ENCODE measurements at regions not wholly inside any gene's neighbourhood (a gene's known extent, or its start where the extent isn't known, plus 50 kb on each side); places are given as distances from the start of the nearest gene placed in this dataset.

DNA sequence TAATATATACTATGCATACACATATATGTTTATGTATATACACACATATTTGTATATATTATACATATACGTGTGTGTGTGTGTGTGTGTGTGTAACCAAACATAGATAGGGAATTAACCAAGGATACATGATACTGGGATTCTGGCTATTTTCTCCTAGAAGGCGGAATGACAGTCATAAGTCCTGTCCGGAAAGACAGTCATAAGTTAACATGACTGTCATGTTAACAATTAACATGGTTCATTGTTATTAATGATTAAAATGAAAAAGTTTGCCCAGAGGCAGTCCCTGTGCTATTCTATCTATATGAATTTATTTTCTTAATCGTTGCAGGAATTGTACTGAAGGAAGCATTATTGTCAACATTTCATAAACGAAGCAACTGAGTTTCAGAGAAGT lies 450.7 kb upstream of the NXPH2 start:
- TF ChIP-seq, protein P1, sequence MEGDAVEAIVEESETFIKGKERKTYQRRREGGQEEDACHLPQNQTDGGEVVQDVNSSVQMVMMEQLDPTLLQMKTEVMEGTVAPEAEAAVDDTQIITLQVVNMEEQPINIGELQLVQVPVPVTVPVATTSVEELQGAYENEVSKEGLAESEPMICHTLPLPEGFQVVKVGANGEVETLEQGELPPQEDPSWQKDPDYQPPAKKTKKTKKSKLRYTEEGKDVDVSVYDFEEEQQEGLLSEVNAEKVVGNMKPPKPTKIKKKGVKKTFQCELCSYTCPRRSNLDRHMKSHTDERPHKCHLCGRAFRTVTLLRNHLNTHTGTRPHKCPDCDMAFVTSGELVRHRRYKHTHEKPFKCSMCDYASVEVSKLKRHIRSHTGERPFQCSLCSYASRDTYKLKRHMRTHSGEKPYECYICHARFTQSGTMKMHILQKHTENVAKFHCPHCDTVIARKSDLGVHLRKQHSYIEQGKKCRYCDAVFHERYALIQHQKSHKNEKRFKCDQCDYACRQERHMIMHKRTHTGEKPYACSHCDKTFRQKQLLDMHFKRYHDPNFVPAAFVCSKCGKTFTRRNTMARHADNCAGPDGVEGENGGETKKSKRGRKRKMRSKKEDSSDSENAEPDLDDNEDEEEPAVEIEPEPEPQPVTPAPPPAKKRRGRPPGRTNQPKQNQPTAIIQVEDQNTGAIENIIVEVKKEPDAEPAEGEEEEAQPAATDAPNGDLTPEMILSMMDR (IDR thresholded peaks at IDR 0.05; ENCODE audit: low read depth, low read length): no peak
- TF ChIP-seq EZH2phosphoT487 (IDR thresholded peaks at IDR 0.05; ENCODE audit: low read depth): no peak
- Histone ChIP-seq H3K4me2 (ENCODE audit: low read length) (no peak overlapping the region), H4K20me1 (ENCODE audit: insufficient read depth, low read length) (no peaks in the 10 kb centered on the region), H3K9me3 (ENCODE audit: insufficient read depth, low read length) (no peaks in the 10 kb centered on the region), H3K36me3 (replicated peaks; ENCODE audit: low read depth, low read length) (no peaks in the 10 kb centered on the region), H2AFZ (ENCODE audit: low read depth, low read length) (no peak overlapping the region), H3K4me3 (ENCODE audit: low read length) (no peak overlapping the region), H3K4me1 (ENCODE audit: low read length) (no peaks in the 10 kb centered on the region), H3K27me3 (ENCODE audit: low read depth, low read length) (no peaks in the 10 kb centered on the region), H3K79me2 (ENCODE audit: low read length) (no peaks in the 10 kb centered on the region), H3K9ac (ENCODE audit: low read length) (no peak overlapping the region), H3K27ac (ENCODE audit: low read length) (no peak overlapping the region)

DNA sequence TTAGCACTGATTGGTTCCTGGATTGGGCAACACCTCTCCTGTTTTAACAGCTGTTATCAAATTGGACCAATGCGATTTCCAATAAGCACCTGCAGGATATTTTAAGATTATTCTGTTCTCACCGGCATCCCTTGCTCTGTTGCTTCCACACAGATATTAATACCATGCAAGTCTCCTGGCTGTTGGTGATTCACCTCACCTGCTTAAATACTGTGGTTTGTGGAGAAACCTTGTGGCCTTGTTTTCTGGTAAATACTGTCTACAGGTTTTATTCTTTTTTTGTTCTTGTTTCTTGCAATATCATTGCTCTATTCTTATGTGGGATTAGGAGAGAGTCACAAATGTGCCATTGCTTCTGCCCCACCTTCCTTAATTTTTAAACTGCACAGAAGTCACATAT lies 448.1 kb upstream of the NXPH2 start:
- Histone ChIP-seq H3K27ac (ENCODE audit: low read length) (no peak overlapping the region), H4K20me1 (ENCODE audit: insufficient read depth, low read length) (no peaks in the 10 kb centered on the region), H3K4me3 (ENCODE audit: low read length) (no peak overlapping the region), H3K27me3 (ENCODE audit: low read depth, low read length) (no peaks in the 10 kb centered on the region), H3K4me2 (ENCODE audit: low read length) (no peak overlapping the region), H3K79me2 (ENCODE audit: low read length) (no peaks in the 10 kb centered on the region), H2AFZ (ENCODE audit: low read depth, low read length) (no peak overlapping the region), H3K4me1 (ENCODE audit: low read length) (no peaks in the 10 kb centered on the region), H3K36me3 (replicated peaks; ENCODE audit: low read depth, low read length) (no peaks in the 10 kb centered on the region), H3K9ac (ENCODE audit: low read length) (no peak overlapping the region), H3K9me3 (ENCODE audit: insufficient read depth, low read length) (no peaks in the 10 kb centered on the region)
- TF ChIP-seq EZH2phosphoT487 (IDR thresholded peaks at IDR 0.05; ENCODE audit: low read depth): no peak
- TF ChIP-seq, protein P1 (IDR thresholded peaks at IDR 0.05; ENCODE audit: low read depth, low read length): no peak

DNA sequence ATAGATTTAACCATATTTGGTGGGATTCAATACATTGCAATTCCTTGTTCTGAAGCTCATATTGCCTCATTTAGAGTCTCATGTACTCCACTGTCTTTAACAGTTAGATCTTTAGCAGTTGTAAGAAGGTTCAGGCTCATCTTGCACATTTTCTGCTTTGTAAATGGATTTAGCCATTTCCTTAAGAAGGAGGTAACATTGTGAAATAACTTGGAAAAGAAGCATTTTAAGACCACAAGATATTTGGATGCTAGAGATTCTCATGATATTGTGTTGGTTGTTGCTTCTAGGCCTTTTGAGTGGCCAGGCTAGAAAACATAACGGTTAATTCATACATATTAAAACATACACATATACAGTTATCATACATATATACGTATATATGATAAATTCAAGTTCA lies 445.8 kb upstream of the NXPH2 start:
- TF ChIP-seq, protein P1 (IDR thresholded peaks at IDR 0.05; ENCODE audit: low read depth, low read length): no peak
- TF ChIP-seq EZH2phosphoT487 (IDR thresholded peaks at IDR 0.05; ENCODE audit: low read depth): no peak
- Histone ChIP-seq H3K9me3 (ENCODE audit: insufficient read depth, low read length) (no peaks in the 10 kb centered on the region), H3K4me2 (ENCODE audit: low read length) (no peak overlapping the region), H3K4me1 (ENCODE audit: low read length) (no peaks in the 10 kb centered on the region), H3K27ac (ENCODE audit: low read length) (no peak overlapping the region), H3K36me3 (replicated peaks; ENCODE audit: low read depth, low read length) (no peaks in the 10 kb centered on the region), H4K20me1 (ENCODE audit: insufficient read depth, low read length) (no peaks in the 10 kb centered on the region), H3K4me3 (ENCODE audit: low read length) (no peak overlapping the region), H2AFZ (ENCODE audit: low read depth, low read length) (no peak overlapping the region), H3K27me3 (ENCODE audit: low read depth, low read length) (no peaks in the 10 kb centered on the region), H3K79me2 (ENCODE audit: low read length) (no peaks in the 10 kb centered on the region), H3K9ac (ENCODE audit: low read length) (no peak overlapping the region)

DNA sequence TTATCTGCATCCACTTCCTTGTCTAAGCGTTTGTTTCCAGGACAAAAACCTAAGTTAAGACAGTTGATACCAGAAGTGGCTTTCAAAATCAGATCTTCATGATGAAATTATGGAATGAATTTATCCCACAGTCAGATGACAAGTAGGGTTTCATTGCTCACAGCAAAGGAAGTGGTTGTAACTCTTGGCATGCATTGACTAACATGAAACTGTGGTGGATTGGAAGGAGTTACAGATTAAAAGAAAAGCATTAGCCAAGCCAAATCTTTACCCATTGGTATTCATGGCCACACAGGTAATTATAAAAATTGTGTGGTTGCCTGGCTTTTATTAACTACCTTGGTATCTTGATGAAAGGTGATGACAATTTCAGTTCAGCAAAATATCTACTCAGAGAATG lies 438.0 kb upstream of the NXPH2 start:
- Histone ChIP-seq H3K4me2 (ENCODE audit: low read length) (no peak overlapping the region), H3K79me2 (ENCODE audit: low read length) (no peaks in the 10 kb centered on the region), H3K4me3 (ENCODE audit: low read length) (no peak overlapping the region), H3K27me3 (ENCODE audit: low read depth, low read length) (no peaks in the 10 kb centered on the region), H3K27ac (ENCODE audit: low read length) (no peak overlapping the region), H3K9me3 (ENCODE audit: insufficient read depth, low read length) (no peaks in the 10 kb centered on the region), H3K36me3 (replicated peaks; ENCODE audit: low read depth, low read length) (no peaks in the 10 kb centered on the region), H4K20me1 (ENCODE audit: insufficient read depth, low read length) (no peaks in the 10 kb centered on the region), H3K4me1 (ENCODE audit: low read length) (no peaks in the 10 kb centered on the region), H3K9ac (ENCODE audit: low read length) (no peak overlapping the region), H2AFZ (ENCODE audit: low read depth, low read length) (no peak overlapping the region)
- TF ChIP-seq EZH2phosphoT487 (IDR thresholded peaks at IDR 0.05; ENCODE audit: low read depth): no peak
- TF ChIP-seq, protein P1 (IDR thresholded peaks at IDR 0.05; ENCODE audit: low read depth, low read length): no peak

Measured in OCI-LY3 (cell line).